ENCODE measurements at regions not wholly inside any gene's neighbourhood (a gene's known extent, or its start where the extent isn't known, plus 50 kb on each side); places are given as distances from the start of the nearest gene placed in this dataset.

DNA sequence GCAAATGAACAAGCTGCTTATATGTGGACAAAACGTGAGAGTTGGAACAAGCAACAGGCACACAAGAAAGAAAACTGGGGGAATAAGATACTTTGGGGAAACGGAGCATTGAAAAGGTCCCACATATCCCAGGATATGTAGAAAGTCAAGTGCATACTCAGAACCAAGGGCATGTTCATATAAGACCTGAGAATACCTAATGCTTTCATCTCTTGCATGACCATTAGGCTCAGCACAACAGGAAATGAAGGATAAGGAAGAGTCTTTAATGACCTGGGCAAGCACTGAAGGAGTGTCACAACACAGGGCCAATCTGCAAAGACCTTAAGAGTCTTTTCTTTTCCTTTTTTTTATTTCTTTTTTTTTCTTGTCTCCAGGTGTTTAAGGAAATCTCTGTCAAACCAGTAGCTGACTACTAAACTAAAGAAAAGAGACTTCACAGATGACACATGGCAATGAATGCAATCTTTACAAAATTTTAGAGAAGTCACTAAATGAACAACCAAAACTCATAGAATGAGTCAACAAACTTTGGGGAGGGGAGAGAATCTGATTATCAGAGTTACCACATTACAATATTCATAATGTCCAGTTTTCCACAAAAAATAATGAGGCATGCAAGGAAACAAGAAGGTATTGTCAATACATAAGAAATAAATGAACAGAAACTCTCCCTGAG, 67.9 kb upstream of the STK26 start:
- no peaks in the 10 kb centered on the region for H3K4me1 ChIP-seq (ENCODE audit: control insufficient read depth, insufficient read depth, low read length)
- H3K9ac ChIP-seq (ENCODE audit: extremely low read depth, low read length, poor library complexity, severe bottlenecking): no peak overlapping the region
- TF ChIP-seq CTCF (conservative IDR thresholded peaks at IDR 0.05): no peak
- no peaks in the 10 kb centered on the region for H3K9me3 Mint-ChIP-seq
- 91% methylated on average over 2 of the region's 2 CpGs; no CpG with 5 or more reads in 1 of the 2 experiments for WGBS, 2 experiments (ENCODE audit: insufficient coverage in 1 of 2, insufficient read length in 1 of 2)
- H3K27ac ChIP-seq (ENCODE audit: low read depth, low read length): no peak overlapping the region
- H3K9me3 ChIP-seq (ENCODE audit: control insufficient read depth, low read length): no peaks in the 10 kb centered on the region
- H3K4me3 ChIP-seq (ENCODE audit: low read length): no peak overlapping the region
- H3K4me1 Mint-ChIP-seq: peaks cover 7% of the 10 kb centered on the region
- no peaks in the 10 kb centered on the region for H3K27me3 Mint-ChIP-seq (ENCODE audit: insufficient read depth)
- DNase-seq: no peak
- H3K27me3 ChIP-seq (ENCODE audit: control insufficient read depth, insufficient read depth, low read length, poor library complexity, severe bottlenecking): no peaks in the 10 kb centered on the region
- no peak overlapping the region for H3K27ac Mint-ChIP-seq
- no peak overlapping the region for H3K4me3 Mint-ChIP-seq
- no peaks in the 10 kb centered on the region for H3K36me3 ChIP-seq (ENCODE audit: control insufficient read depth, insufficient read depth, low read length)
- no peaks in the 10 kb centered on the region for H3K36me3 Mint-ChIP-seq (ENCODE audit: low read depth)

- Histone ChIP-seq H3K9me3 (ENCODE audit: control insufficient read depth, low read length) (no peaks in the 10 kb centered on the region), H3K36me3 (ENCODE audit: control insufficient read depth, insufficient read depth, low read length) (no peaks in the 10 kb centered on the region), H3K27me3 (ENCODE audit: control insufficient read depth, insufficient read depth, low read length, poor library complexity, severe bottlenecking) (no peaks in the 10 kb centered on the region), H3K27ac (ENCODE audit: low read depth, low read length) (no peak overlapping the region), H3K4me1 (ENCODE audit: control insufficient read depth, insufficient read depth, low read length) (no peaks in the 10 kb centered on the region), H3K9ac (ENCODE audit: extremely low read depth, low read length, poor library complexity, severe bottlenecking) (no peak overlapping the region), H3K4me3 (ENCODE audit: low read length) (no peak overlapping the region)
- Mint-ChIP-seq H3K36me3 (ENCODE audit: low read depth) (no peaks in the 10 kb centered on the region), H3K27ac (no peak overlapping the region), H3K4me1 (peaks cover 3% of the 10 kb centered on the region), H3K9me3 (no peaks in the 10 kb centered on the region), H3K4me3 (no peak overlapping the region), H3K27me3 (ENCODE audit: insufficient read depth) (peaks cover 11% of the 10 kb centered on the region)
- WGBS, 2 experiments (ENCODE audit: insufficient coverage in 1 of 2, insufficient read length in 1 of 2): 80% methylated on average over 1 of the region's 1 CpG; no CpG with 5 or more reads in 1 of the 2 experiments
- DNase-seq: no peak
- no peak for TF ChIP-seq CTCF (conservative IDR thresholded peaks at IDR 0.05)
Observed at GRCh38 chrX:131958724-131959123, 64.4 kb upstream of the STK26 start.

DNA sequence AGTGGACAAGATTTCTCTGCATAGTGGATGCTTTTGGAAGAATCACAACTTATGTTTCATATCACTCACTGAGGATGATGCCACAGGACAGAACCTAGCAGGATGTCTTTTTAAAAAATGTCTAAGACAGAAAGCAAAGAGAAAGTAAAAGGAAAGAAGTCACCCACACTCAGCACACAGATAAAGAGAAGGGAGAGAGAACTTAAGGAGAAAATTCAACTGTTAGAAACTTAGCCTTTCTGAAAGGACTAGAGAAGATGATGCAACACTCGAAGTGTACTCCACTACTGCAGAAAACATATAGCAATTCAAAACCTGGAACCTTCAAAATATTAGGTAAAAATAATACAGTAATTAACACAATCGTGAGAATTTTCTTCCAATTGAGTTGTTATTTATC, 52.8 kb upstream of the STK26 start:
- no peak for TF ChIP-seq CTCF (conservative IDR thresholded peaks at IDR 0.05)
- H3K27ac ChIP-seq (ENCODE audit: low read depth, low read length): no peak overlapping the region
- H3K27me3 ChIP-seq (ENCODE audit: control insufficient read depth, insufficient read depth, low read length, poor library complexity, severe bottlenecking): no peaks in the 10 kb centered on the region
- H3K4me1 Mint-ChIP-seq: peaks cover 4% of the 10 kb centered on the region
- H3K4me3 Mint-ChIP-seq: no peak overlapping the region
- H3K27ac Mint-ChIP-seq: no peak overlapping the region
- no peak overlapping the region for H3K4me3 ChIP-seq (ENCODE audit: low read length)
- whole genome bisulfite sequencing, 2 experiments (ENCODE audit: insufficient coverage in 1 of 2, insufficient read length in 1 of 2): 92% methylated on average over 2 of the region's 2 CpGs; no CpG with 5 or more reads in 1 of the 2 experiments
- H3K9me3 ChIP-seq (ENCODE audit: control insufficient read depth, low read length): no peaks in the 10 kb centered on the region
- no peak for DNase-seq
- H3K36me3 ChIP-seq (ENCODE audit: control insufficient read depth, insufficient read depth, low read length): no peaks in the 10 kb centered on the region
- H3K27me3 Mint-ChIP-seq (ENCODE audit: insufficient read depth): peaks cover 21% of the 10 kb centered on the region
- H3K9ac ChIP-seq (ENCODE audit: extremely low read depth, low read length, poor library complexity, severe bottlenecking): no peak overlapping the region
- H3K9me3 Mint-ChIP-seq: peaks cover 4% of the 10 kb centered on the region
- H3K36me3 Mint-ChIP-seq (ENCODE audit: low read depth): no peaks in the 10 kb centered on the region
- H3K4me1 ChIP-seq (ENCODE audit: control insufficient read depth, insufficient read depth, low read length): no peaks in the 10 kb centered on the region
